Colonic mucosa (tissue), 4 donors: ENCODE measurements at regions not wholly inside any gene's neighbourhood (a gene's known extent, or its start where the extent isn't known, plus 50 kb on each side); places are given as distances from the start of the nearest gene placed in this dataset.

Experiments used
- DNase-seq: peaks from one replicate; pipeline ENCODE4 v3.0.0-alpha.2; 2020
- H3K27ac ChIP-seq: fragments of 200-600 bp; one replicate; pipeline ENCODE4 v1.8.0; 2021
- H3K27me3 ChIP-seq: fragments of 200-600 bp; one replicate; pipeline ENCODE4 v1.8.0; 2021
- H3K36me3 ChIP-seq: fragments of 200-600 bp; one replicate; pipeline ENCODE4 v1.8.0; 2021
- H3K4me1 ChIP-seq: fragments of 200-600 bp; one replicate; pipeline ENCODE4 v1.8.0; 2021; ENCODE audit warnings: mild to moderate bottlenecking
- H3K4me3 ChIP-seq: fragments of 200-600 bp; one replicate; pipeline ENCODE4 v1.8.0; 2021
- H3K9ac ChIP-seq, 2 donors: one replicate each; pipeline ENCODE4 v1.7.0; 2013; ENCODE audit warnings: control low read depth in 2 of 2, low read depth in 2 of 2, low read length in 2 of 2
- H3K9me3 ChIP-seq: fragments of 200-600 bp; one replicate; pipeline ENCODE4 v1.8.0; 2021
- CTCF ChIP-seq: fragments of 200-600 bp; IDR thresholded peaks from one replicate; pipeline ENCODE4 v1.8.0; 2022; ENCODE audit warnings: antibody characterized with exemption, mild to moderate bottlenecking
- intact Hi-C: fragments of 100-400 bp; cut with DNase I; formaldehyde crosslinking; loops from one replicate; pipeline ENCODE4 v1.14.1; 2022
- donor health status: healthy.
- donor health status: DM: no; HTN: no; CAD: no.
- donor health status: DM: no; HTN: no; CAD: no.

- Histone ChIP-seq H3K4me1 (no peaks in the 10 kb centered on the region), H3K36me3 (no peaks in the 10 kb centered on the region), H3K27ac (no peak overlapping the region), H3K4me3 (no peak overlapping the region), H3K27me3 (no peaks in the 10 kb centered on the region), H3K9me3 (no peaks in the 10 kb centered on the region), H3K9ac (no peak overlapping the region)
- no peak for DNase-seq
- TF ChIP-seq CTCF = no peak
- intact Hi-C loops = no loop called here
These were observed 1337.5 kb downstream of the FSTL5 start for GRCh38 chr4:160826339-160826679.

- Histone ChIP-seq H3K9me3 (no peaks in the 10 kb centered on the region), H3K4me3 (no peak overlapping the region), H3K27me3 (no peaks in the 10 kb centered on the region), H3K27ac (no peak overlapping the region), H3K4me1 (no peaks in the 10 kb centered on the region), H3K9ac (no peak overlapping the region), H3K36me3 (no peaks in the 10 kb centered on the region)
- TF ChIP-seq CTCF = no peak
- intact Hi-C loops = no loop called here
- DNase-seq = no peak
These were observed 1332.5 kb downstream of the FSTL5 start for GRCh38 chr4:160831165-160831922.

- H3K27ac ChIP-seq = no peak overlapping the region
- intact Hi-C loops = no loop called here
- H3K36me3 ChIP-seq = no peaks in the 10 kb centered on the region
- no peak overlapping the region for H3K4me3 ChIP-seq
- TF ChIP-seq CTCF = no peak
- H3K27me3 ChIP-seq = no peaks in the 10 kb centered on the region
- DNase-seq = no peak
- H3K9me3 ChIP-seq = no peaks in the 10 kb centered on the region
- no peaks in the 10 kb centered on the region for H3K4me1 ChIP-seq
- no peak overlapping the region for H3K9ac ChIP-seq
These were observed 1328.0 kb downstream of the FSTL5 start for GRCh38 chr4:160835789-160836188.

GRCh38 chr4:160836431-160836830 lies 1327.4 kb downstream of the FSTL5 start:
- no peak for DNase-seq
- Histone ChIP-seq H3K9me3 (no peaks in the 10 kb centered on the region), H3K27ac (no peak overlapping the region), H3K9ac (no peak overlapping the region), H3K4me1 (no peaks in the 10 kb centered on the region), H3K36me3 (no peaks in the 10 kb centered on the region), H3K4me3 (no peak overlapping the region), H3K27me3 (no peaks in the 10 kb centered on the region)
- intact Hi-C loops = no loop called here
- no peak for TF ChIP-seq CTCF

GRCh38 chr4:160846121-160846520 lies 1317.7 kb downstream of the FSTL5 start:
- Histone ChIP-seq H3K4me1 (no peaks in the 10 kb centered on the region), H3K36me3 (no peaks in the 10 kb centered on the region), H3K4me3 (no peak overlapping the region), H3K9ac (no peak overlapping the region), H3K9me3 (no peaks in the 10 kb centered on the region), H3K27ac (no peak overlapping the region), H3K27me3 (no peaks in the 10 kb centered on the region)
- intact Hi-C loops = no loop called here
- no peak for DNase-seq
- TF ChIP-seq CTCF = no peak
